ENCODE measurements at regions not wholly inside any gene's neighbourhood (a gene's known extent, or its start where the extent isn't known, plus 50 kb on each side); places are given as distances from the start of the nearest gene placed in this dataset.

- Histone ChIP-seq H3K9me3 (no peaks in the 10 kb centered on the region), H3K27me3 (no peaks in the 10 kb centered on the region), H3K4me3 (no peak overlapping the region), H3K36me3 (no peaks in the 10 kb centered on the region), H3K27ac (no peak overlapping the region), H3K4me1 (no peaks in the 10 kb centered on the region)
- no peak for TF ChIP-seq POLR2A (IDR thresholded peaks at IDR 0.05)
- TF ChIP-seq CTCF (IDR thresholded peaks at IDR 0.05): no peak
- intact Hi-C loops (cut with DNase I; ENCODE audit: low total_unique reads): no loop called here
- no peak for DNase-seq
Observed at GRCh38 chr4:63379750-63380522, 1029.3 kb downstream of the TECRL start.

GRCh38 chr4:63371001-63371400 is 1038.2 kb downstream of the TECRL start:
- intact Hi-C loops (cut with DNase I; ENCODE audit: low total_unique reads): no loop called here
- H3K27ac ChIP-seq: no peak overlapping the region
- H3K9me3 ChIP-seq: no peaks in the 10 kb centered on the region
- no peaks in the 10 kb centered on the region for H3K27me3 ChIP-seq
- H3K36me3 ChIP-seq: no peaks in the 10 kb centered on the region
- no peak overlapping the region for H3K4me3 ChIP-seq
- no peak for DNase-seq
- TF ChIP-seq CTCF (IDR thresholded peaks at IDR 0.05): no peak
- no peaks in the 10 kb centered on the region for H3K4me1 ChIP-seq

GRCh38 chr4:63361628-63362027 is 1047.6 kb downstream of the TECRL start:
- Histone ChIP-seq H3K9me3 (no peaks in the 10 kb centered on the region), H3K4me3 (no peak overlapping the region), H3K4me1 (no peaks in the 10 kb centered on the region), H3K27me3 (no peaks in the 10 kb centered on the region), H3K36me3 (no peaks in the 10 kb centered on the region), H3K27ac (no peak overlapping the region)
- intact Hi-C loops (cut with DNase I; ENCODE audit: low total_unique reads): no loop called here
- TF ChIP-seq CTCF (IDR thresholded peaks at IDR 0.05) (no peak), POLR2A (IDR thresholded peaks at IDR 0.05) (no peak)
- DNase-seq: no peak

DNA sequence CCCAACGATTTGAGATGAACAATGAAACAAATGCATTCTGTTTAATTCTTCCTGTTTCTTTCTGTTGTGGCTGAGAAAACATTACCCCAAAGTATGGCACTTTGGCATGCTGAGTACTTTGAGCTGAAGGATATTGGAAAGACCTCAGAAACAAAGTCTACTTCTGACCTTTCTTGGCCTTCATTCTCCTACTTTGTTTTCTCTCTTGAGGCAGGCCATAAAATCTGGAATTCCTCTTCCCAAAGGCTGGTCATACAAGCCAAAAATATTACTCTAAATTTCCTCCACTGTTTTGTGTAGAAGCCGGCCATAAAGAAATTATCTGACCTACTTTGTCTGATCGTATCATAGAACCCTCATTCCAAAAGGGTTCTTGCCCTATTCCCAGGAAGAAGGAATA is 1048.2 kb downstream of the TECRL start:
- H3K27ac ChIP-seq: no peak overlapping the region
- intact Hi-C loops (cut with DNase I; ENCODE audit: low total_unique reads): no loop called here
- no peak overlapping the region for H3K4me3 ChIP-seq
- no peak for DNase-seq
- no peaks in the 10 kb centered on the region for H3K4me1 ChIP-seq
- H3K9me3 ChIP-seq: no peaks in the 10 kb centered on the region
- H3K36me3 ChIP-seq: no peaks in the 10 kb centered on the region
- TF ChIP-seq CTCF (IDR thresholded peaks at IDR 0.05) (no peak), POLR2A (IDR thresholded peaks at IDR 0.05) (no peak)
- no peaks in the 10 kb centered on the region for H3K27me3 ChIP-seq

DNA sequence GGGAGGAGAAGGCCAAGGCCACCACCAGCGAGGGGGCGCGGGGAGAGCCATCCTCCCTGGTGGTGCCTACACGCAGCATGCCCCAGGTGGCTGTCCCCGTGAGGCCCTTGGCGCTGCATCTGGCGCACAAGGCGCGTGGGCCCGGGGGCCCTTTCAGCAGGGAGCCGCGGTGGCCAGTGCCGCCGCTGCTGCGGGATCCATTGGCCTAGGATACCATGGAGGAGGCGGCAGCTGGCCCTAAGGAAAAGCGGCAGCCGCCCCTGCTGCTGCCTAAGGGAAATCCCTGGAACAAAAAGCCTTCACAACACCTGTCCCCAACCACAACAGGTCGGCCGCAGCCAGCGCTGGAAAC is 1059.6 kb downstream of the TECRL start:
- Histone ChIP-seq H3K27ac (no peak overlapping the region), H3K36me3 (no peaks in the 10 kb centered on the region), H3K4me3 (no peak overlapping the region), H3K4me1 (no peaks in the 10 kb centered on the region), H3K27me3 (no peaks in the 10 kb centered on the region), H3K9me3 (no peaks in the 10 kb centered on the region)
- TF ChIP-seq CTCF (IDR thresholded peaks at IDR 0.05): no peak
- TF ChIP-seq POLR2A (IDR thresholded peaks at IDR 0.05): no peak
- DNase-seq: no peak
- intact Hi-C loops (cut with DNase I; ENCODE audit: low total_unique reads): no loop called here

All from uterus (tissue), 3 donors.